Esophagus muscularis mucosa (tissue), 4 donors: ENCODE measurements at regions not wholly inside any gene's neighbourhood (a gene's known extent, or its start where the extent isn't known, plus 50 kb on each side); places are given as distances from the start of the nearest gene placed in this dataset.

Source experiments
- DNase-seq: peaks from one replicate; pipeline ENCODE4 v3.0.0-alpha.2; 2017; ENCODE audit errors: extremely low spot score
- H3K27ac ChIP-seq, 4 donors: fragments of 200-600 bp; sonication (generic); replicated peaks in 1 of 4; 1 replicate in 3 of 4; 2 replicates in 1 of 4; pipeline ENCODE4 v1.5.1; 2016 to 2019; ENCODE audit warnings: mild to moderate bottlenecking in 1 of 4
- H3K27me3 ChIP-seq, 4 donors: fragments of 200-600 bp; sonication (generic); one replicate each; pipeline versions ENCODE4 v1.5.1 to v1.6.0; 2016 to 2019
- H3K36me3 ChIP-seq, 4 donors: fragments of 200-600 bp; sonication (generic); one replicate each; pipeline ENCODE4 v1.5.1; 2016 to 2019
- H3K4me1 ChIP-seq, 4 donors: fragments of 200-600 bp; sonication (generic); one replicate each; pipeline ENCODE4 v1.5.1; 2016 to 2019
- H3K4me3 ChIP-seq, 4 donors: fragments of 200-600 bp; sonication (generic); 1 replicate in 2 of 4; 2 replicates in 2 of 4; pipeline ENCODE4 v1.5.1; 2016 to 2019; ENCODE audit warnings: mild to moderate bottlenecking in 4 of 4, moderate library complexity in 1 of 4
- H3K9me3 ChIP-seq, 4 donors: fragments of 200-600 bp; sonication (generic); 1 replicate in 3 of 4; 2 replicates in 1 of 4; pipeline ENCODE4 v1.5.1; 2016 to 2019
- EP300 ChIP-seq: sonication (generic); formaldehyde crosslinking; IDR thresholded peaks from one replicate; pipeline ENCODE4 v1.6.1; 2017; ENCODE audit warnings: antibody characterized with exemption
- POLR2A ChIP-seq: fragments of 450-650 bp; IDR thresholded peaks from one replicate; pipeline ENCODE4 v1.6.1; 2017; ENCODE audit warnings: antibody characterized with exemption, moderate library complexity, mild to moderate bottlenecking, low read depth
- POLR2AphosphoS5 ChIP-seq, 2 donors: sonication (generic); formaldehyde crosslinking; IDR thresholded peaks; one replicate each; pipeline ENCODE4 v1.6.1; 2017; ENCODE audit warnings: antibody characterized with exemption in 2 of 2
- WGBS: methylation state at CpG from one replicate; pipeline ENCODE4 v1.1.5; 2018; 5-methylcytosine and 5-hydroxymethylcytosine counted together
- intact Hi-C: fragments of 100-400 bp; cut with DNase I; formaldehyde crosslinking; loops from one replicate; pipeline ENCODE4 v1.15.1; 2023
- TF ChIP-seq, protein P1 (sequence below), 3 experiments: fragments of 200-600 bp in 2 of 3; fragments of 450-650 bp in 1 of 3; sonication (generic) in 2 of 3; IDR thresholded peaks; one replicate each; pipeline ENCODE4 v1.5.1; 2017 to 2019; ENCODE audit warnings: antibody characterized with exemption in 3 of 3, mild to moderate bottlenecking in 2 of 3, moderate library complexity in 1 of 3

DNA sequence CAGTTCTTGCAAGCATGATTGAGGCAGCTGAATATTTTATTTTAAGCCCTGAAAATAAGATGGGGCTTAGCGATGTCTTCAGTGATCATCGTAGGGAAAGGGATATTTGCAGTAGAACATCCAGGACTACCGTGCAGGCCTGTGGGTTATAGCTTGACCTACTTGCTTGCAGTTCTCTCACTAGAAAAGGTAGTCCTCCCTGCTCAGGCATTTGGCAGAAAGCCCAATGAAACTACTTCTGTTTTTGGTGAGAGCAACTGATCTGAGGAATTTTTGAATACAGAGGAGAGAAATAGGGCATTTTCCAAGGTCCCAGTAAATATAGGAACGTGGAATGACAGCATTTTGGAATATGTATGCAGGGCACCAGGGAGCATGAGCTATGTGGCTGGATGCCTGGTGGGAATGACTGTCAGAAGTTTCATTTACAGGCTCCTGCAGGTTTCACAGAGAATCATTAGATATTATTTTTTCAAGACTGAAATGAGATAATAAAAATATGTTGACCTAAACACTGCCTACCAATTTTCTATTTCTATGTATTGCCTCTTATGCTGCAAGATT lies 417.9 kb upstream of the ACTBL2 start:
- H3K9me3 ChIP-seq: no peaks in the 10 kb centered on the region
- no peaks in the 10 kb centered on the region for H3K36me3 ChIP-seq
- intact Hi-C loops: no loop called here
- no peak for DNase-seq
- H3K27ac ChIP-seq: no peak overlapping the region
- WGBS: 21% methylated on average over 4 of the region's 4 CpGs
- peaks cover 3 to 26% (median 11%) of the 10 kb centered on the region in 4 donors for H3K4me1 ChIP-seq
- no peak for TF ChIP-seq EP300
- no peaks in the 10 kb centered on the region for H3K27me3 ChIP-seq
- H3K4me3 ChIP-seq: no peak overlapping the region

DNA sequence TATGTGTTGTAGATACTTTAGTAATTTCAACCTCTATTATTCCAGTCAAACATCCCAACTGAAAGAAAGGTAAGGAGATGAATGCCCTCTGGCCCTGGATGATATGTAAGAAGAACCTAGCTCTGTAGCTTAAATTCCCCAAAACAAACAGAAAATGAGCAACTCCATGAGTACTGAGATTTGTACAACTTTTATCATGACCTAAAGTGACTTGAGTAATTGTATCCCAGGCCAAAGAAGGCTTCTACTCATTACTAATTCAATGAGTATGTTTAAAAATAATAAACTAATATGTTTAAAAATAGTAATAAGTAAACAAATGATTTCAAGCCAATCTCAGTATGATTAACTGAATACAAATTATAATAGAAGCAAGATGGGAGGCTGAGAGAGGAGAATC lies 414.0 kb upstream of the ACTBL2 start:
- Histone ChIP-seq H3K4me3 (no peak overlapping the region), H3K9me3 (no peaks in the 10 kb centered on the region), H3K27ac (no peak overlapping the region), H3K36me3 (no peaks in the 10 kb centered on the region), H3K4me1 (peaks cover 0 to 15% (median 11%) of the 10 kb centered on the region in 4 donors), H3K27me3 (no peaks in the 10 kb centered on the region)
- intact Hi-C loops: no loop called here
- DNase-seq: no peak
- TF ChIP-seq, protein P1, sequence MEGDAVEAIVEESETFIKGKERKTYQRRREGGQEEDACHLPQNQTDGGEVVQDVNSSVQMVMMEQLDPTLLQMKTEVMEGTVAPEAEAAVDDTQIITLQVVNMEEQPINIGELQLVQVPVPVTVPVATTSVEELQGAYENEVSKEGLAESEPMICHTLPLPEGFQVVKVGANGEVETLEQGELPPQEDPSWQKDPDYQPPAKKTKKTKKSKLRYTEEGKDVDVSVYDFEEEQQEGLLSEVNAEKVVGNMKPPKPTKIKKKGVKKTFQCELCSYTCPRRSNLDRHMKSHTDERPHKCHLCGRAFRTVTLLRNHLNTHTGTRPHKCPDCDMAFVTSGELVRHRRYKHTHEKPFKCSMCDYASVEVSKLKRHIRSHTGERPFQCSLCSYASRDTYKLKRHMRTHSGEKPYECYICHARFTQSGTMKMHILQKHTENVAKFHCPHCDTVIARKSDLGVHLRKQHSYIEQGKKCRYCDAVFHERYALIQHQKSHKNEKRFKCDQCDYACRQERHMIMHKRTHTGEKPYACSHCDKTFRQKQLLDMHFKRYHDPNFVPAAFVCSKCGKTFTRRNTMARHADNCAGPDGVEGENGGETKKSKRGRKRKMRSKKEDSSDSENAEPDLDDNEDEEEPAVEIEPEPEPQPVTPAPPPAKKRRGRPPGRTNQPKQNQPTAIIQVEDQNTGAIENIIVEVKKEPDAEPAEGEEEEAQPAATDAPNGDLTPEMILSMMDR (IDR thresholded peaks at IDR 0.05): no peak
- TF ChIP-seq EP300: no peak
- TF ChIP-seq POLR2A: no peak

DNA sequence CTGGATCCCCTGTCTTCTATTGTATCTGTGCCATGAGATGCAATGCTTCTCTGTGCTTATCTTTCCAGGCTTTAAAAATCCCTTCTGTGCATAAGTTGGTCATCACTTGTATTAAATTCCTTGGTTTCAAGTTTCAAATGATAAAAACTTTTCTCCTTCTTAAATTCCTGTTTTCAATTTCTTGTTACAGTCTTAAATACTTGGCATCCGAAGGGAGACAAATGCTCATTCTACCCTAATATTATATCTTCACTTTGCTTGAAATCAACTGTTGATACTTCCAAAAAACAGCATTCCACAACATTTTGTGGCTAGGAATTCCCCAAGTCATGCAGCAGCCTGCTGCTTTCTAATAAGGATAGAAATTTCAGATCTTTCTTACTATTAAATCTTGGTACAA lies 413.2 kb upstream of the ACTBL2 start:
- 81% methylated on average over 1 of the region's 1 CpG for WGBS
- Histone ChIP-seq H3K4me3 (no peak overlapping the region), H3K27me3 (no peaks in the 10 kb centered on the region), H3K9me3 (no peaks in the 10 kb centered on the region), H3K27ac (no peak overlapping the region), H3K36me3 (no peaks in the 10 kb centered on the region), H3K4me1 (peaks cover 0 to 11% (median 10%) of the 10 kb centered on the region in 4 donors)
- no peak for DNase-seq
- intact Hi-C loops: no loop called here
- no peak for TF ChIP-seq EP300
- TF ChIP-seq POLR2A: no peak
- TF ChIP-seq, protein P1 (IDR thresholded peaks at IDR 0.05): no peak
- no peak for TF ChIP-seq POLR2AphosphoS5 (IDR thresholded peaks at IDR 0.05)

DNA sequence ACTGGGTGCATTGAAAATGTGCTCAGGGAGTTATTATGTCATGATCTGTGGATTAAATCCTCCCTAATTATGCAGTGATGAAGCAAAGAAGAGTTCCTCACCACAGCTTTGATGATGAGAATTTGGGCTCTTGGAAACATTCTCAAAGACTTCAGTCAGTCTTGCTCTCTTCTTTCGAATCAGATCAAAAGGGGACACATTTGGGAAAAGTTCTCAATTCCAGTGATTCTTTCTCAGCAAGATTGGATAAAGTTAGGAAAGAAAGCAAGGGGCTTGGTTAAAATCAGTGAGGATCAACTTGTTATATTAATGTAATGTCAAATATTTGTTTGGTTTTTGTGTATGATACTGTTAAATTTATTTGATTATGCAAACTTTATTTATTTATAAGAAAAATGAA lies 411.3 kb upstream of the ACTBL2 start:
- Histone ChIP-seq H3K4me1 (no peaks in the 10 kb centered on the region), H3K27me3 (no peaks in the 10 kb centered on the region), H3K27ac (no peak overlapping the region), H3K9me3 (no peaks in the 10 kb centered on the region), H3K36me3 (no peaks in the 10 kb centered on the region), H3K4me3 (no peak overlapping the region)
- no peak for DNase-seq
- TF ChIP-seq POLR2AphosphoS5 (IDR thresholded peaks at IDR 0.05) (no peak), EP300 (no peak), POLR2A (no peak)
- TF ChIP-seq, protein P1 (IDR thresholded peaks at IDR 0.05): no peak
- intact Hi-C loops: no loop called here
- WGBS: 86% methylated on average over 1 of the region's 1 CpG

DNA sequence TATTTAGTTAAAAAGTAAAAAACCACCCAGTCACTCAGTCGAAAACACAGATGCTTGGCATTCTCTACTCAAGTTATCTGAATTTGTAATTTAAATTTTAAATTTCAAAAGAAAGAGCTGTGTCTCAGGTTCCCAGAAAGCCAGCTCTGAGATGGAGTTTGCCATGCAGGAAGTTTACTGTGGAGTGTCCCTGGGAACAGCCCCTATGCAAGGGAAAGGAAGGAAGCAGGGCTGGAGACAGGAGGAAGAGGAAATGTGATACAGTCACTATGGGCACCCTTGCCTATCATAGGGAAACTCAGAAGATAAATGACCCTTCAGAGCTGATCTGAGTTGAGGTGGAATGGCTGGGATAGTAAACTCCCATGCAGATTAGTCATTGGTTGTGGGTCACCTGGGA lies 408.8 kb upstream of the ACTBL2 start:
- no peak overlapping the region for H3K27ac ChIP-seq
- intact Hi-C loops: no loop called here
- no peak for TF ChIP-seq POLR2A
- TF ChIP-seq EP300: no peak
- TF ChIP-seq, protein P1 (IDR thresholded peaks at IDR 0.05): no peak
- TF ChIP-seq POLR2AphosphoS5 (IDR thresholded peaks at IDR 0.05): no peak
- H3K4me1 ChIP-seq: no peaks in the 10 kb centered on the region
- H3K36me3 ChIP-seq: no peaks in the 10 kb centered on the region
- H3K4me3 ChIP-seq: no peak overlapping the region
- 83% methylated on average over 1 of the region's 1 CpG for WGBS
- DNase-seq: no peak
- H3K9me3 ChIP-seq: no peaks in the 10 kb centered on the region
- H3K27me3 ChIP-seq: no peaks in the 10 kb centered on the region
